A673 (cell line): ENCODE measurements at regions not wholly inside any gene's neighbourhood (a gene's known extent, or its start where the extent isn't known, plus 50 kb on each side); places are given as distances from the start of the nearest gene placed in this dataset.

ENCODE experiments used
- BruUV-seq: library from RNA; stranded (reverse); fragments of 400-500 nt; replicated peaks from 2 replicates; lab custom pipeline; 2021; lab: Mats Ljungman, UMichigan
- CTCF ChIA-PET: fragments of 300-600 bp; sonication (Branson Sonifier 250); formaldehyde crosslinking; loops from one replicate; lab custom pipeline; 2022; ENCODE audit warnings: antibody characterized with exemption; lab: Charles Lee
- POLR2A ChIA-PET: fragments of 300-600 bp; sonication (Branson Sonifier 250); formaldehyde crosslinking; loops from one replicate; lab custom pipeline; 2022; ENCODE audit warnings: antibody characterized with exemption; ENCODE audit not compliant: low non-redundant PET; lab: Charles Lee
- DNase-seq: peaks from one replicate; pipeline ENCODE4 v3.0.0-alpha.2; 2015; ENCODE audit warnings: low spot score
- H3K27ac ChIP-seq: fragments of 200-600 bp; sonication (generic); 2 replicates; pipeline ENCODE4 v1.5.1; 2016; ENCODE audit warnings: mixed run types, low read depth, mild to moderate bottlenecking, mixed read lengths, antibody characterized with exemption, low read length; ENCODE audit not compliant: poor library complexity, severe bottlenecking
- H3K27me3 ChIP-seq: fragments of 200-600 bp; sonication (generic); replicated peaks from 2 replicates; pipeline ENCODE4 v1.6.1; 2017; ENCODE audit warnings: mixed run types, low read depth, mild to moderate bottlenecking, mixed read lengths, antibody characterized with exemption, low read length; ENCODE audit not compliant: insufficient read depth, poor library complexity
- H3K36me3 ChIP-seq: fragments of 200-600 bp; sonication (generic); 2 replicates; pipeline ENCODE4 v1.6.1; 2016; ENCODE audit warnings: mixed run types, mild to moderate bottlenecking, mixed read lengths, antibody characterized with exemption, low read length; ENCODE audit not compliant: insufficient read depth, poor library complexity, severe bottlenecking
- H3K4me1 ChIP-seq: fragments of 200-600 bp; sonication (generic); 2 replicates; pipeline ENCODE4 v1.6.1; 2017; ENCODE audit warnings: mixed run types, mild to moderate bottlenecking, mixed read lengths, antibody characterized with exemption, low read length; ENCODE audit not compliant: insufficient read depth, poor library complexity, severe bottlenecking
- H3K4me3 ChIP-seq: fragments of 200-600 bp; sonication (generic); 2 replicates; pipeline ENCODE4 v1.5.1; 2016; ENCODE audit warnings: low read depth, mixed run types, mild to moderate bottlenecking, mixed read lengths, low read length; ENCODE audit not compliant: poor library complexity, severe bottlenecking
- H3K9me3 ChIP-seq: fragments of 200-600 bp; sonication (generic); 2 replicates; pipeline ENCODE4 v1.6.1; 2016; ENCODE audit warnings: mixed run types, low read depth, mild to moderate bottlenecking, mixed read lengths, antibody characterized with exemption, low read length; ENCODE audit not compliant: poor library complexity, severe bottlenecking
- EZH2 ChIP-seq: fragments of 200-600 bp; sonication (generic); IDR thresholded peaks from 2 replicates; pipeline ENCODE4 v1.6.1; 2017; ENCODE audit warnings: borderline replicate concordance, low read depth, mild to moderate bottlenecking, mixed read lengths, antibody characterized with exemption, low read length; ENCODE audit not compliant: poor library complexity, severe bottlenecking
- intact Hi-C: fragments of 100-400 bp; cut with micrococcal nuclease; formaldehyde crosslinking; loops from one replicate; pipeline ENCODE4 v1.10.0; 2022; ENCODE audit not compliant: unreplicated experiment
- TF ChIP-seq, protein P1 (sequence below): fragments of 300-800, 200-600 bp; sonication (generic); conservative IDR thresholded peaks from 2 replicates; pipeline ENCODE4 v1.5.1; 2017; ENCODE audit warnings: low read depth, mild to moderate bottlenecking, antibody characterized with exemption, low read length, moderate library complexity, mixed read lengths

DNA sequence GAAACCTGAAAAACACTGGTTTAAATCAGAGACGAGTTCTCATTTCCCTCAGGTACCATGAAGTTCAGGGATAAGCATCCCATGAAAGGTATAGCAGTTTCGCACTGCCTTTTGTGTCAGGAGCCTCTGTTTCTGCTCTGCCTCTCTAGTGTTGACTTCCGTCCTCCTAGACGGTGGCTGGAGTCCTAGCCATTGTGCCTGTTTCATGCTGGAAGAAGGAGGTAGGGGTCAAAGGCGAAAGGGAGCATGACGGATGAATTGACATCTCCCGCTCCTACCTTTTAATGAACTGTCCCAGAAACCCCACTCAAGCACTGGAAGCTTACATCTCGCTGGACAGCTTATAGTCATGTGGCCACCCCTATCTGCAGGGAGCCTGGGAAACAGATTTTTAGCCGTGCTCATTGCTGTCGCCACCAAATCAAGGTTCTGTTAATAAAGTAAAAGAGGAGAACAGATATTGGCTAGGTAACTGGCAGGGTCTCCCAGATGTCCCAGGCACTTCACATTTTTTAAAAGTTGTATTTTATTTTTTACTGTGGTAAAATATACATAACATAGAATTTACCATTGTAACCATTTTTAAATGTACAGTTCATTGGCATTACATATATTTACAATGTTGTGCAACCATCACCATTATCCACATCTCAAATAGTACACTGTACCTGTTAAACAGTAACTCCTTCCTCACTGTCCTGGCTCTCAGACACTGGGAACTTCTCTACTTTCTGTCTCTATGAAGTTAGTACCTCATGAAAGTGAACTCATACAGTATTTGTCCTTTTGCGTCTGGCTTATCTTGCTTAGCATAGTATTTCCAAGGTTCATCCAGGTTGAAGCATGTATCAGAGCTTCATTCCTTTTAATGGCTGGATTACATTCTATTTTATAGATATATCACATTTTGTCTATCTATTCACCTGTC is 55.0 kb upstream of the CTLA4 start:
- Histone ChIP-seq H3K27ac (no peak overlapping the region), H3K36me3 (no peaks in the 10 kb centered on the region), H3K4me3 (no peak overlapping the region), H3K9me3 (no peaks in the 10 kb centered on the region), H3K27me3 (no peaks in the 10 kb centered on the region), H3K4me1 (peaks cover 7% of the 10 kb centered on the region)
- CTCF ChIA-PET = no interaction called here
- no peak for TF ChIP-seq EZH2
- TF ChIP-seq, protein P1, sequence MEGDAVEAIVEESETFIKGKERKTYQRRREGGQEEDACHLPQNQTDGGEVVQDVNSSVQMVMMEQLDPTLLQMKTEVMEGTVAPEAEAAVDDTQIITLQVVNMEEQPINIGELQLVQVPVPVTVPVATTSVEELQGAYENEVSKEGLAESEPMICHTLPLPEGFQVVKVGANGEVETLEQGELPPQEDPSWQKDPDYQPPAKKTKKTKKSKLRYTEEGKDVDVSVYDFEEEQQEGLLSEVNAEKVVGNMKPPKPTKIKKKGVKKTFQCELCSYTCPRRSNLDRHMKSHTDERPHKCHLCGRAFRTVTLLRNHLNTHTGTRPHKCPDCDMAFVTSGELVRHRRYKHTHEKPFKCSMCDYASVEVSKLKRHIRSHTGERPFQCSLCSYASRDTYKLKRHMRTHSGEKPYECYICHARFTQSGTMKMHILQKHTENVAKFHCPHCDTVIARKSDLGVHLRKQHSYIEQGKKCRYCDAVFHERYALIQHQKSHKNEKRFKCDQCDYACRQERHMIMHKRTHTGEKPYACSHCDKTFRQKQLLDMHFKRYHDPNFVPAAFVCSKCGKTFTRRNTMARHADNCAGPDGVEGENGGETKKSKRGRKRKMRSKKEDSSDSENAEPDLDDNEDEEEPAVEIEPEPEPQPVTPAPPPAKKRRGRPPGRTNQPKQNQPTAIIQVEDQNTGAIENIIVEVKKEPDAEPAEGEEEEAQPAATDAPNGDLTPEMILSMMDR = no peak
- BruUV-seq = no TSS peak
- intact Hi-C loops = loop anchor here (10.0 kb wide), 1 partner anchor 588 kb away; no protein-coding TSS in a partner anchor
- POLR2A ChIA-PET = no interaction called here
- DNase-seq = no peak

DNA sequence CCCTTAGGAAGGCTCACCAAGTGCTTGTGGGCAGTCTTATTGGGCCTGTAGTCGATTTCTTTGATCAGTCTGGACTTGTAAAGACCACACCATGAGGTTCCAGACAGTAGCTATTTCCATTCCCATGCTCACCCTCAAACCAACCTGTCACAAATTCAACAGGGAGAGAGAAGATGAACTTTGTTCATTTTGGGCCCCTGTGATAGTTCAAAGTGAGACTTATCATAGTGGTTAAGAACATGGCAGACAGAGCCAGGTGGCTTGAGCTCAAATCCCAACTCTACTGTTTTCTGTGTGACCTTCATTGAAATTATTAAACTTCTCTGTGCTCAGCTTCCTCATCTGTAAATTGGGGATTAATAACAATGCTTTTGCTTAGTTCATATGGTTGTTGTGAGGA is 53.9 kb upstream of the CTLA4 start:
- H3K27me3 ChIP-seq = no peaks in the 10 kb centered on the region
- no peak for TF ChIP-seq EZH2
- TF ChIP-seq, protein P1 = no peak
- H3K27ac ChIP-seq = no peak overlapping the region
- no peaks in the 10 kb centered on the region for H3K9me3 ChIP-seq
- H3K4me3 ChIP-seq = no peak overlapping the region
- no peaks in the 10 kb centered on the region for H3K4me1 ChIP-seq
- ChIA-PET POLR2A (interaction anchor here (0.6 kb wide), 1 partner anchor 10 kb away, joined by 3 read pairs; no protein-coding TSS in a partner anchor), CTCF (no interaction called here)
- no peak for DNase-seq
- intact Hi-C loops = loop anchor here (2.0 to 10.0 kb wide), 2 partner anchors 589 to 1225 kb away; no protein-coding TSS in a partner anchor
- BruUV-seq = no TSS peak
- no peaks in the 10 kb centered on the region for H3K36me3 ChIP-seq

DNA sequence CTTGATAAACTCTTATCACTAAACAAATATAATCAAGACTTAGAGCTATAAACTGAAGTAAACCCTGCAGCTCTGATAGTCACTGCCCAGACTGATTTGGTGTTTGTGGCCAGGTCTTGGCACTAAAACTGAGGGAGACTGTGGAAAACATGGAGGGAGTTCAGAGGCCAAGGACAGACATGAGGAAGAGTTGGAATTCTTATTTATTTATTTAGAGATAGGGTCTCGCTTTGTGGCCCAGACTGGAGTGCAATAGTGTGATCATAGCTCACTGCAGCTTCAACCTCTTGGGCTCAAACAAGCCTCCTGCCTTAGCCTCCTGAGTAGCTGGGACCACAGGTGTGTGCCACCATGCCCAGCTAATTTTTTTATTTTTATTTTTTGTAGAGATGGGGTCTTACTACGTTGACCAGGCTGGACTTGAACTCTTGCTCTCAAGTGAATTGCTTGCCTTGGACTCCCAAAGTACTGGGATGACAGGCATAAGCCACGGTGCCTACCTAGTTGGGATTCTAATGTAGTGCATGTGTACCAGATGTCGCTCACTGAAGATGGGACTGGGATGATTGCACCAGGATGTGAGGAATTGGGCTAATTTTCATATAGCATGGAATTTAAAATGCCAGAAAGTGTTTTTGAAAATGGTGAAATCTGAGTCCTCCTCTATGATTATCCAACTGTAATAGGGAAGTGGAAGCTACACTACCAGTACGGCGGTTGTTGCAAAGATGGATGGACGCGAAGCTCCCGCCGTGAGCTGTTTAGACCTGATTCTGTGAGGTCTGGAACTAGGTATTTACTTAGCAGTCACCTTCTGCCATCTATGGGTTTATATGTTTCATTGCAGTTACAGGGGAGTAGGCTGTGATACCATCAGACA is 52.7 kb upstream of the CTLA4 start:
- BruUV-seq = no TSS peak
- TF ChIP-seq EZH2 = no peak
- TF ChIP-seq, protein P1 = peak; percentile 66
- DNase-seq = peak; percentile 76
- Histone ChIP-seq H3K9me3 (no peaks in the 10 kb centered on the region), H3K36me3 (no peaks in the 10 kb centered on the region), H3K4me3 (no peak overlapping the region), H3K27ac (no peak overlapping the region), H3K27me3 (no peaks in the 10 kb centered on the region), H3K4me1 (no peaks in the 10 kb centered on the region)
- POLR2A ChIA-PET = interaction anchor here (0.5 kb wide), 1 partner anchor 716 kb away, joined by 12 read pairs; no protein-coding TSS in a partner anchor
- intact Hi-C loops = loop anchor here (2.0 to 10.0 kb wide), 4 partner anchors 333 to 1226 kb away; no protein-coding TSS in a partner anchor
- CTCF ChIA-PET = interaction anchor here (0.5 to 1.5 kb wide), 10 partner anchors 11 to 1333 kb away, joined by 3 to 6 read pairs (median 4); no protein-coding TSS in a partner anchor
